GM13976 (cell line): ENCODE measurements at regions not wholly inside any gene's neighbourhood (a gene's known extent, or its start where the extent isn't known, plus 50 kb on each side); places are given as distances from the start of the nearest gene placed in this dataset.
"Not testable (repeated sequence)": the region's sequence is repeated elsewhere in the genome, so short reads cannot be mapped to it uniquely, and the experiment has no call there.

Source experiments
- DNase-seq: peaks from one replicate; pipeline ENCODE4 v3.0.0; 2012; ENCODE audit warnings: low spot score
- in situ Hi-C: fragments of 300-500 bp; cut with MboI; formaldehyde crosslinking; loops from one replicate; pipeline ENCODE4 v1.12.0; 2022; ENCODE audit warnings: low sequenced_read_pairs, mixed read lengths, inconsistent platforms; ENCODE audit not compliant: unreplicated experiment
- TF ChIP-seq, protein P1 (sequence below): IDR thresholded peaks from 2 replicates; pipeline ENCODE4 v1.5.1; 2012; ENCODE audit warnings: borderline replicate concordance, mild to moderate bottlenecking; ENCODE audit not compliant: insufficient read depth; ENCODE audit errors: extremely low read depth, missing control alignments, control extremely low read depth

DNA sequence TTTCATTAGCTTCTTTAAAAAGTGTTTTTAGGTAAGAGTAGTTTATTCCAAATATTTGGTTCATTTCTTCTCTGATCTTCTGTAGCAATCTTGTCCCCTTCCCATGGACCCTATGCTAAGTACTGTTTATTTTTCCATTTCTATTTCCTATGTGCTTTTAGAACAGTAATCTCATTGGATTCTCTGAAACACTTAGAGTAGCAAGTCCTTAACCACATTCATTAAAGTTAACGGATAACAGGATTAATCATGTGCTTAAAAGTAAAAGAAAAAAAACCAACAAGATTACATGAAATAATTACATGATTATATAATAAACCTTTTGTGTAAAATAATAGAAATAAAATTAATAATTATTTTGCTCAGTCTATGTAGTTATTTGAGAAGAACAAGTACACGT, 929.7 kb downstream of the C4orf33 start:
- in situ Hi-C loops: no loop called here
- no peak for DNase-seq

DNA sequence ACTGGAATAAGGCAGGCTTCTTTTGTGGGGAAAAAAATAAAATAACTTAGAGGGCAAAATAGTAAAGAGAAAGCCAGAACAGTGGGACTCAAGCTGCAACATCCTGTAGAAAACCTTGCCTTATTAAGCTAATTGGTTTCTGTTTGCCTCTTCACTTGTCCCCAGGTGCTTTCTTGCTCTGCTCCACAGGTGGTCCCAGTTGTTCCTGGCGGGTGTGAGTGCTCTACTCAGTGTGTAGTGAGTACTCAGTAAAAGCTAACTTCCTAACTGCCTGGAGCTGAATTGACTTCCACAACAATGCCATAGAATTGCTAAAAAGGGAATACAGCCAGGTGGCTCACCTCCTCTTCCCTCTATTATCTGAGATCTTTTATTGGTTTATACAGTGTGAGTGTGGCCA, 930.2 kb downstream of the C4orf33 start:
- TF ChIP-seq, protein P1, sequence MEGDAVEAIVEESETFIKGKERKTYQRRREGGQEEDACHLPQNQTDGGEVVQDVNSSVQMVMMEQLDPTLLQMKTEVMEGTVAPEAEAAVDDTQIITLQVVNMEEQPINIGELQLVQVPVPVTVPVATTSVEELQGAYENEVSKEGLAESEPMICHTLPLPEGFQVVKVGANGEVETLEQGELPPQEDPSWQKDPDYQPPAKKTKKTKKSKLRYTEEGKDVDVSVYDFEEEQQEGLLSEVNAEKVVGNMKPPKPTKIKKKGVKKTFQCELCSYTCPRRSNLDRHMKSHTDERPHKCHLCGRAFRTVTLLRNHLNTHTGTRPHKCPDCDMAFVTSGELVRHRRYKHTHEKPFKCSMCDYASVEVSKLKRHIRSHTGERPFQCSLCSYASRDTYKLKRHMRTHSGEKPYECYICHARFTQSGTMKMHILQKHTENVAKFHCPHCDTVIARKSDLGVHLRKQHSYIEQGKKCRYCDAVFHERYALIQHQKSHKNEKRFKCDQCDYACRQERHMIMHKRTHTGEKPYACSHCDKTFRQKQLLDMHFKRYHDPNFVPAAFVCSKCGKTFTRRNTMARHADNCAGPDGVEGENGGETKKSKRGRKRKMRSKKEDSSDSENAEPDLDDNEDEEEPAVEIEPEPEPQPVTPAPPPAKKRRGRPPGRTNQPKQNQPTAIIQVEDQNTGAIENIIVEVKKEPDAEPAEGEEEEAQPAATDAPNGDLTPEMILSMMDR: no peak
- in situ Hi-C loops: no loop called here
- no peak for DNase-seq

More for the DNA sequence above, 929.7 kb downstream of the C4orf33 start:
- TF ChIP-seq, protein P1: no peak

DNA sequence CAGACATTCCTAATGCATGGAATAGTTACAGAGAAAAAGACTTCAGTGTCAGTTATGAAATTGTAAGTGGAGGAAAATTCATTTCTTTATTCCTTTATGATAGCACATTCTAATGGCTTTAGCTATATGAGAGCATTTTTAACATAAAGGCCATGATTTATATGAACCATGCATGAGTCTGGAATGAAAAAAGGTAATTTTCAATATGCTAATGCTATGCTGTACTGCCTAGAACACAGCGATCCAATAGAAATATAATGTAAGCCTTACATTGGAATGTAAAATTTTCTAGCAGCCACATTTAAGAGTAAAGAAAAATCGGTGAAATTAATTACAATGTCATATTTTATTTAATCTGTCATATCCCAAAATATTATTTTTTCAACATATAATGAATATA, 932.0 kb downstream of the C4orf33 start:
- no peak for DNase-seq
- in situ Hi-C loops: no loop called here
- TF ChIP-seq, protein P1: no peak

DNA sequence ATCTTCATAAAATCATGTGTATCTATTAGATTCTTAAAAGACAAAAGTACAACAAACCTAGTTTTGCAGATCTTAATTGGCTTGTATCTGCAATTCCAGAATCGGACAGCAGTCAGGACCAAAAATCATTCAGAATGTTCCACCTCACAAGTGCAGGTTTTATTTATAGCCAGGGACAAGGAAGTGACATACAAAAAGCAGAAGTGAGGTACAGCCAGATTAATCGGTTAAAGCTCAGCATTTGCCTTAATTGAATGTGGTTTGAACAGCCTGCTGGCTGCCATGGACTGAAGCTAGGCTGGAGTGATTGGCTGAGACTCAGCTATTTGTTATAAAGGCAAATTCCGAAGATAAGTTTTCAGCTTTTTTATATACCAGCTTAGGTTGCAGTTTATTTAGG, 932.6 kb downstream of the C4orf33 start:
- in situ Hi-C loops: no loop called here
- DNase-seq: no peak
- TF ChIP-seq, protein P1: no peak

DNA sequence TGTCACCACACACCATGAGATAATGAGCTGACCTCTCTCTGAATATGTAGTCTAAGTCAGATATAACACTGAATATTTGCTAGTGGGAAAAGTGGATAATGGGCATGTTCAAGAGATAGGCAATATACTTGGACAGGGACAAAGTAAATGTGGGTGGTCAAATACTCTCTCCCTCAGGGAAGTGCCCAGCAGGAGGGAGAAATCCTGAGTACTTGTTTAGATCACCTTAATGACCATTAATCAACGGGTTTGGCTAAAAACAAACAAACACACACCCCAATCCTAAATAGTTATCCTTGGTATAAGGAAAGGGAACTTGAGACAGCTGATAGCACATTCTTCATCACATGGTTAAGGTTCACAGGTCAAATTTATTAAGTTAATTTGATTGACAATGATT, 933.5 kb downstream of the C4orf33 start:
- no peak for DNase-seq
- TF ChIP-seq, protein P1: no peak
- in situ Hi-C loops: no loop called here

DNA sequence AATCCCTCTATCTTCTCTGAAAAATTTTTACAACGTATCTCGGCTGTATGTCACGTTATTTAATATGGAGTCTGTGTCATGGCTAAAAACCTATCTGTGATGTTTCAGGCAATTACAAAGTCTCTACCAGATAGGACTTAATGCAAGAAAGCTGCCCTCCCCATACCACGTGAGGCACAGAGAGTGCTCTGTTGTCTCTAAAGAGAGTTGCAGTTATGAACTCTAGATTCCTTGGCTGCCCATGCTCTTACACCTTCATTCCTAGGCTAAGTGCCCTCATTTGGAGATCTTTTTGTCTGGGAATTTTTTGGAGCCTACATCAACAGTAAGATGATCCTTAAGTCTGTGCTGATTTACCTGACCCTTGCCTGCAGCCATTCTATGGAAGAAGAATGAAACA, 935.9 kb downstream of the C4orf33 start:
- no peak for DNase-seq
- in situ Hi-C loops: no loop called here
- TF ChIP-seq, protein P1: no peak

DNA sequence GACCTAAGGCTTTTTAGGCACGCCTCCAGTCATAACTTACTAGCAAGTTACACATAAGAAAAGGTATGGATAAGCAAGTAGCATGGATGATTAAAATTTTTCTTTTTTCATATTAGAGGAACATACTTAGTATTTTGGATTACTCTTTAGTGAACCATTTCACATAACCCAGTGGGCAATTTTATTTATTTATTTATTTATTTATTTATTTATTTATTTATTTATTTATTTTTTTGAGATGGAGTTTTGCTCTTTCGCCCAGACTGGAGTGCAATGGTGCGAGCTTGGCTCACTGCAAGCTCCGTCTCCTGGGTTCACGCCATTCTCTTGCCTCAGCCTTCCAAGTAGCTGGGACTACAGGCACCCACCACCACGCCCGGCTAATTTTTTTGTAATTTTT, 937.7 kb downstream of the C4orf33 start:
- DNase-seq, in situ Hi-C loops: not testable (repeated sequence)
